Urothelium cell line (cell line): ENCODE measurements at regions not wholly inside any gene's neighbourhood (a gene's known extent, or its start where the extent isn't known, plus 50 kb on each side); places are given as distances from the start of the nearest gene placed in this dataset.

Source experiments
- DNase-seq: peaks from one replicate; pipeline ENCODE4 v3.0.0; 2011; ENCODE audit warnings: low spot score, mixed read lengths
- FAIRE-seq: peaks from 2 replicates; lab custom pipeline; 2011; peaks lifted over from hg19 to GRCh38; lab: Jason Lieb, UNC

DNA sequence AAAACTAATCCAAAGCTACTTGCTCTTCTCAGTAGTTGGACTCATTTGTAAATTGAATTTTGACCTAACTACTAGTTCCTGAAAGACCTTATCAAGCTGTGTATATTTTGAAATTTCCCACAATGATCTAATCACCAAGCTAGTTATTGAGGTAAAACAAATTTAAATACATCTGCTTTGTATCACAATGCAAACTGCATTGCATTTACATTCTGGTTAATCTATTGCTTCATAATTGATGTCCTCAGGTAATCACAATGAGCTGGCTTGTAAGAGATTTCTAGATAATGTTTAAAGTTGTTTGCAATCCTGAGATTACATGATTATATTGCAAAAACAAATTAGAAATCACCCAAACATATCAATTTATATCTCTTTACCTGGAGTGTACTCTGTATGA is 848.8 kb downstream of the HACE1 start:
- DNase-seq = no peak
- no peak for FAIRE-seq

DNA sequence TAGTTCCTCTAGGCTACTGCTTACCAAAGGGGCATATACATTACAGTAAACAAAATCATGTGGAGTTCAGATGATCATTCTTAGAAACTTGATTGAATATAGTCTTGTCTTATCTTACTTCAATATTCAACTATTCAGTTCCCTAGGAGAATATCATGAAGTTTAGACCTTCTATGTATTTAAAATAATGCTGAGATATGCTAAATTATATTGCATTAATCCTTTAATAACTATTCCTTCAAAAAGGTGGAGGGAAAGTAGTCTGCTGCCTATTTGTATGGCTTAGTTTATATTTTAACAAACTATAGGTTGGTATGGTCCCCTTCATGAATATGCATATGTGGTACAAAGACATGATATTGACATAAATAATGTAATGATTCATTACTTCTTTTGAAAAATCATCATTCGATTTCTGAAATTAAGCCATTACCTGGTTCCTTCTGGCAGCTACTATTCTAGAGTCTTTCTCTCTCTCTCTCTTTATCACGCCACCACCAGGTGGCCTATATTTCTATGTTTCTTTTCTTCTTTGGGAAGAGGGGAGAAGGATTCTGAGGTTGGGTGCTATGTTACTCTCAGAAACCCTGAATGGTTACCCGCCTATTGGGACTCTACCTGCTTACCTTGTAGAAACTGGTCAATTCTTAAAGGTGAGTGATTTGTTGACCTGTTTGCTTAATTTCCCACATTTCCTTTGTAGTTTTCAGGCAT is 855.8 kb downstream of the HACE1 start:
- no peak for DNase-seq
- no peak for FAIRE-seq

DNA sequence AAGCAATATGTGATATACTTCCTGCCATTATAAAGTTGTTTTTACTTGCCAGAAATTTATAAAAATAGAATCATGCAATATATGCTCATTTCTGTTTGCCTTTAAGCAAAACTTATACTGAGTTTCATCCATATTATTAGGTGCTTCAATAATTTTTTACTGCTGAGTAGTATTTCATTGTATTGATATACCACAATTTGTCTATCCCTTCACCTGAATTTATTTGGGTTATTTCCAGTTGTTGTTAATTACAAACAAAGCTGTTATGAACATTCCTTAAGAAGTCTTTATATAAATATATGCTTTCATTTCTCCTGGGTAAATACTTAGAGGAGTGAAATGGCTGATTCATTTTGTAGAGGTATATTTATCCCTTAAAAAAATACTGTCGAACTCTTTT is 864.1 kb downstream of the HACE1 start:
- FAIRE-seq (no peak), DNase-seq (no peak)

DNA sequence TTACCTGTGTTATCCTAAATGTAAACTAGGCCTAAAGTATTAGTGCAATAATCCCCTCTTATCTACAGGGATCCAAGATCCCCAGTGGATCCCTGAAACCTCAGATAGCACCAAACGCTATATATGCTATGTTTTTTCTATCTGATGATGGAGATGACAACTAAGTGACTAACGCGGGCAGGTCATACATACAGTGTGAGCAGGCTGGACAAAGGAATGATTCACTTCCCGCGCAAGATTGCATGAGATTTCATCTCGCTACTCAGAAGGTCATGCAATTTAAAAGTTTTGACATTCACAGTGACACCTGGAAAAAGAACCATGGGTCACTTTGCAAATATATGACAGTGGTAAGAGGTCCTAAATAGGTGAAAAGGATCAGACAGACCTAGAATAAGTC is 875.9 kb downstream of the HACE1 start:
- DNase-seq (no peak), FAIRE-seq (no peak)

DNA sequence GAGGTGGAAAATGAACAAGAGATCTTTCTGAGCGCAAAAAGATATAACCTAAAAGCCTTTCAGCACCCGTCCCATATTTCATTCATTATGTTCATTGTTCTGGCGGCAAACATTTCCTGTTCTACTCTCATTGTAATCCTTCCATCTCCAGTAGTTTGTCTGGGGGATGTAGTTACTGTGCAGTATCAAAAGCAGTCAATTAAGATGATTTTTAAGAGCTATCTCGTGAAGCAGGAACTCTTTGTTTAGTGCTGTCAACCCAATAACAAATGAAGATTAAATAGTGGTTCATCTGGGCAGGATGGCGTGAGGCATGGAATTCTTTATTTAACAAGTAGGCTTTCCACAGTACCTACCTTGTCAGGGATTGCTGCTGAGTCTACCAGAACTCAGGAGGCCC is 876.7 kb downstream of the HACE1 start:
- DNase-seq (no peak), FAIRE-seq (no peak)

DNA sequence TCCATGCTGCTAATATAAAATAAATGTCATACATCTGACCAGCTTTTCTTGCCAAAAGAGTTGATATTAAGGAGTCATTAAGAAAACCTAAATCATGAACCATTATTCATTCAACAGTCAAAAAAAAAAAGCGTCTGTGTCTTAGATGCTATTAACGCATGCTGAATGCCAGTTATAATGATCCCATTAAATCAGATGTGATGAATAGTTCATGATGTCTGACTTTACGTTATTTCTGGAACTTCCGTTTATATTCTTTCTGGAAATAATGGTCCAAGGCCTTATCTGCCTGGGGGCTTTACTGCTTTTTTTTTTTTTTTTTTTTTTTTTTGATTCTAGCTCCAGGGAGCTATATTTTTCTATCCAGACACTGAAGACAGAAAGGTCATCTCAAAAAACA is 877.1 kb downstream of the HACE1 start:
- DNase-seq (no peak), FAIRE-seq (no peak)

DNA sequence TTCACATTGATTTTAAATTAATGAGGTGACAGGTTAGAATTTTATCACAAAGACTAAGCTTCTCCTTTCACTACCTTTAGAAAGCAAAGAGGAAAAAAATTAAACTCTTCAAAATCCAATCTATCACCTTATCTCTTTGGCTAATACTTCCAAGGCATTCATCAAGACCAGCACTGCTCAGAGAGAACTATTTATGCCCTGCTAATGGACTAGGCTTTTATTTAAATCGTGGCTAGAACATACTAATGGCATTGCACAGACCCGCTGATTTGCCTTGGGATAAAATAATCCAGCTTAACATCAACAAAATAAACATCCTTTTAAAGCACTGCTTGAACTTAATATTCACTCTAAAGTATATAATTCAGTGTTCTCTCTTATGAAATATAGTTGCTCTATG is 880.4 kb downstream of the HACE1 start:
- DNase-seq (no peak), FAIRE-seq (no peak)

DNA sequence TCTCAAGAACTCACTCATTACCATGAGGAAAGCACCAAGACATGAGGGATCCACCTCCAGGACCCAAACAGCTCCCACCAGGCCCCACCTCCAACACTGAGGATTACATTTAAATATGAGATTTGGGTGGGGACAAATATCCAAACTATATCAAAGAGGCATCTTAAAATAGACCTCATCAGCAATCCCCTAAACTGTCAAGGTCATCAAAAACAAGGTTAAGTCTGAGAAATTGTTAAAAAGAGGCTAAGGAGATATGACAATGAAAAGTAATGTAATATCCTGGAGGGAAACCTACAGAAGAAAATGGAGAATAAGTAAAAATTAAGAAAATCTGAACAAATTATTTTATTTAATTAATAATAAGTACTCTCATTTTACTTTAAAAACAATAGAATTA is 922.3 kb downstream of the HACE1 start:
- DNase-seq (no peak), FAIRE-seq (no peak)

DNA sequence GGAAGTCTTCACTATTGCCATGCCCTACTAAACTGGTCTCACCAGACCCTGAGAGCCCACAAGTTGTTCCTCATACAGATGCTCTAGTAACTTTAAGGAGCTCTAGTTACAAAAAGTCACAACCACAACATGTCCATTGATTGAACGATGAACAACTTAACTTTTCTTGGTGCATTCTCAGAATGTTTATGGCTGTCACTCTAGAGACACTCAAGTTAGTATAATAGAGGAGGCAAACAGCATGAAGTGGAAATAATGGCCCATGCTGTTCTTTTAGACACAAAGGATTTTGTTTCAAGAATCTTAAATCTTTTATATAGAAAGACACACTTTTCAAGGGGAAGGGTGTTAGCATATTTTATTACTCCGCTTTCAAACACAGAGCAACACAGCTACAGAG is 934.4 kb downstream of the HACE1 start:
- DNase-seq (no peak), FAIRE-seq (no peak)

DNA sequence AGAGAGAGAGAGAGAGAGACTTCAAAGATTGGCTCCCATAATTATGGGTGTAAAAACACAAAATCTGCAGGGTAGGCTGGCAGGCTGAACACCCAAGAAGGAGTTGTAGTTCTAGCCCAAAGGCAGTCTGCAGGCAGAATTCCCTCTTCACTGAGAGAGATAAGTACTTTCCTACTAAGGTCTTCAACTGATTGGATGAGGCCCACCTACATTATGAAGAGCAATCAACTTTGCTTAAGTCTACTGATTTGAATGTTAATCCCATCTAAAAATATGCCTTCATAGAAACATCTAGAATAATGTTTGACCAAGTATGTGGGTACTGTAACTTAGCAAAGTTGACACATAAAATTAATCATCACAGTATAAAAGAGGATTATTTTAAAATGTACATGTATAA is 949.7 kb downstream of the HACE1 start:
- no peak for FAIRE-seq
- no peak for DNase-seq

DNA sequence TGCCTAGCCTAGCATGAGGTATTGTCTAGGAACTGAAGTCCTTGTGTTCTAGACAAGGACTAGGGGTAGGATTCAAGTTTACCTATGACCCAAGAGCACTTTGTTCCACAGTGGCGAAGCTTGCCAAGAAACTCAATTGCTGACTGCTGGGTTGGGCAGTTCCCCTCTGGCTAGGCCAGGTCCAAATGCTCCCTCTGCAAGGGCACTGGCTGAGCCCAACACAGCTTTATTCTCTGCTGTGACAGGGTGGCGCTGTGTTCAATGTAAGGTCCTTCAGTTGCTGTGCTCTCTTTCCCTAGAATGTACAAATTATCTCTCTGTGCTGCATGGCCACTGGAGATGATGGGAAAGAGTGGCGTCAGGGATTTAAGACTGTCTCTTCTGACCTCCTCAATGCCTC is 950.8 kb downstream of the HACE1 start:
- FAIRE-seq = no peak
- no peak for DNase-seq

DNA sequence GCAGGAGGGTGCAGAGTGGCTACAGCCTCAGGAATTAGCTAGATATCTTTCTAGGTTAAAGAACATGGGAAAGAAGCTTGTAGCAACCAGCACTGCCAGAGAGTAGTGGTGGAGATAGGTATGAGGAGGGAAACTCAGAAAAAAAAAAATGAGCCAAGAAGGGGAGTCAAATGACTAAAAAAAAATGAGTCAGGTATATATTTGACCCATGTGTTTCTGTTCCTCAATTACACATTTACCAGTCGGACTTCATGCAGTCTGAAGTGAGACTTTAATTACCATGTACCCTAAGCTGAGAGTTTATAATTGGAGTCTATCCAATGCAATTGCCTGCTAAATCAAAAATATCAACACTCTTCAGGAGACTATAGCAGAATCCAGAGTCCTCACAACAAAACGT is 964.6 kb downstream of the HACE1 start:
- DNase-seq = no peak
- no peak for FAIRE-seq

DNA sequence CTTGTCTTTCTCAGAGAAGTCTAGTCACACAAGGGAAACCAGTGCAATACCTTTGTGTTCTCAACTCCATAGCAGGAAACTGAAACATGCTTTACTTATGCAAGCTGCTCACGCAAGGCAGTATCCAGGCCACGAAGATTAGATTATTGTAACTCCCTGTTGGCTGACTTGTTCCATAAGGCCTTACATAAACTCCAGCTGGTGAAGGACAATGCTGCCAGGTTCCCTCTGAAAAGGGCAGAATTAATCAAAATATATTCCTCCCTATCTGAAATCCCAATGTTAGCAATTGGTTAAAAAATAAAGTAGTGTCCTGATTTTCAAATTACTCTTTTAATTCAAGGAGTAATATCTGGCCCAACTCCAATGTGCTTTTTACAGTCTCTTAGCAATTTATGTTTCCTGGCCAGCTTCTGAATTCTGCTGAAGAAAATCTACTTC is 966.6 kb downstream of the HACE1 start:
- FAIRE-seq = no peak
- DNase-seq = no peak

DNA sequence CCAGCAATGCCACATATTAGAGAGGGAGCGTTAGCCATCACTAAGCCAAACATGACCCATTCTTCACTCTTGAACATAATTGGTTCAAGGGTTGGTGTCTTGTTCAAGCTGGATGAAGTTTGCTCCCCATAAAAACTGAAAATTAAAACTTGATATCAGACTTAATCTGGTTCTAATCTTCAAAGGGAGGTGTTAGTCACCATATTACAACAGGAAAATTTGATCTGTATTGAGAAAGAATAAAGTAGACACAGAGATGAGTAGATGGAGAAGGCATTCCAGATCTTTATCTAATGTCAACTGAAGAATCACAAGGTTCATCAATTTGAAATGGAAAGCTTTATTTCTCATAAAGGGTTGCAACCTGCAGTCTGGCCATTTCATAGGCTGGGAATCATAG is 972.8 kb downstream of the HACE1 start:
- FAIRE-seq (no peak), DNase-seq (no peak)

DNA sequence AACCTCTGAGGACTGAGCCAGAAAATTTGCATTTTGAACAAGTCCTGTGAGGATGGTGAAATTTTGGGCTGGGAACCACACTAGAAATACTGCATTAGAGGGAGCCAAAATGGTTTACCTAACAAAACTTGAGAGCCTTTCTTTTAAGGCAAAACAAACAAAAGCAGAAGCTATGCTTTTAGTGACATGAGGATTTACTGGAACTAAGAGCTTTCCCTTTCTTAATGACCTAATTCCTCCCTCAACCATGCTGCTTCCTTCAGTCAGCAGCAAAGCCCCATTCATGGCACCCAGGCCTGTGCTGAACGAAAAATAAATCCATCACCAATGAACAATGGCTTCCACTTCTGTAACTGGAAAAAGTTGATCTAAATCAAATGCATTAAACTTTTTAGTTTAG is 974.3 kb downstream of the HACE1 start:
- DNase-seq (no peak), FAIRE-seq (no peak)

DNA sequence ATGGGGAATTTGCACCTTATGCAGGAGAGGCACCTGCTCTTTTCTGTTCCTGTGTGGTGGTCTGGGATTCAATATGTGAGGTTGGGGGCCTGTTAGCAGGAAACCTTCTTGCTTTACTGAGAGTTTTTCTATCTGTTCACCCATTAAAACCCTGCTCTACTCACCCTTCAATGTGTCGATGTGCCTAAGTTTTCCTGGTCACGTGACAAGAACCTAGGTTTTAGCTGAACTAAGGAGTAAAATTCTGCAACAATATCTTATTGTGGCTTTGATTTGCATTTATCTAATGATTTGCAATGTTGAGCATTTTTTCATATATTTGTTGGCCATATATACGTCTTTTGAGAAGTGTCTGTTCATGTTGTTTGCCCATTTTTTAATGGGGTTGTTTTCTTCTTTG is 979.9 kb downstream of the HACE1 start:
- FAIRE-seq = no peak
- DNase-seq = no peak

DNA sequence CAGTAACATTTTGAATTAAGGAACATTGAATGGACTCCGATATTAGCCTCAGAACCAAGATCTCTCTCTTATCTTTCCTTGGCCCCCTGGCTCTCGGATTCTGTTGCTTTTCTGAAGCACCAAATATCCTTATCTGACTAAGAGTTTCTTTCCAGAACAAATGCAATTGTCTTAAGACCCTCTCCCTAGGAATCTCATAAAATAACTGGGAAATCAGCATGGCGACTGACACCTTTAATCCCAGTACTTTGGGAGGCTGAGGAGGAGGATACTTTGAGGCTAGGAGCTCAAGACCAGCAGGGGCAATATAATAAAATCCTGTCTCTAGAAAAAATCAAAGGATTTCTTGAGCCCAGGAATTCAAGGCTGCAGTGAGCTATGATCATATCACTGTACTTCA is 984.5 kb downstream of the HACE1 start:
- FAIRE-seq (no peak), DNase-seq (no peak)

DNA sequence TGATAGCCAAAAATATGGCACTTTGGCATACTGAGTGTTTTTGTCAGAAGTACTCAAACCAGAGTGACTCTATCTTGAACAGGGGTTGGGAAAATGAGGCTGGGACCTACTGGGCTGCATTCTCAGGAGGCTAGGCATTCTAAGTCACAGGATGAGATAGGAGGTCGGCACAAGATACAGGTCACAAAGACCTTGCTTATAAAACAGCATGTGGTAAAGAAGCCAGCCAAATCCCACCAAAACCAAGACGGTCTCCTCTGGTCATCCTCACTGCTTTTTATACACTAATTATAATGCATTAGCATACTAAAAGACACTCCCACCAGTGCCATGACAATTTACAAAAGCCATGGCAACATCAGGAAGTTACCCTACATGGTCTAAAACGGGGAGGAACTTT is 985.1 kb downstream of the HACE1 start:
- DNase-seq = no peak
- FAIRE-seq = no peak

DNA sequence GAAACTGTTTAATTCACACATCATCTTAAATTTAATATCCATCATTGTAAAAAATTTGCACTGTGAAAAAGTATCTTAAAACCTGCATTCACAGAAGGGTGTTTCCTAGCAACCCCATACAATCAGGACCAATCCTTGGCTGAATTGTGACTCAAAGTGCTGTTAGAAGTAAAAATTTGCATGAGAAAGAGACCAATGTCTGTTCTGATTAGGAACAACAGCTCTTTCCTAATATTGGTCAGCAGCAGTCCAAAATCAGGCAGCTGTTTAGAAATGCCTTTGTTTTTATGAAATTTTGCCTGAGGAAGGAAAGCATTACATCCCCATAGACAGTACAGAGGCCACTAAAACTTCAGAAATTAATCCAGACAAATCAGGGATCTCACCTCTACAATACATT is 987.0 kb downstream of the HACE1 start:
- FAIRE-seq = no peak
- no peak for DNase-seq

DNA sequence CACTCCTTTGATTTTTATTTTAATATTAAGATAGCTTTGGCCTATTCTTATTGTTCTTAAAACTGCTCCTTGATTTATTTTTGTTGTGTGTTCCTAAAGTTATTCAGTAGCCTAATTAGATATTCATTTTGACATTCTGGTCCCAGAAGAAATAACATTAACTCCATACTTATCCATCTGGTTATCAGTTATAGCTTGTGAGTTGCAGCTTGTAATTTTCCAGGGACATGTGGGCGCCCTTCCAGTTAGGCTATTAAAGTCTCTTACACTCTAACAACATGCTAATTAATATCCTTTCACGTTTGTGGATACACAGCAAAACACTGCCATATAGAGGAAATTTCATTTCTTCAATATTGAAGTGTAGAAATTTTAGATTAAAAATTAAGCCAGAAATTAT is 987.5 kb downstream of the HACE1 start:
- FAIRE-seq (no peak), DNase-seq (no peak)

DNA sequence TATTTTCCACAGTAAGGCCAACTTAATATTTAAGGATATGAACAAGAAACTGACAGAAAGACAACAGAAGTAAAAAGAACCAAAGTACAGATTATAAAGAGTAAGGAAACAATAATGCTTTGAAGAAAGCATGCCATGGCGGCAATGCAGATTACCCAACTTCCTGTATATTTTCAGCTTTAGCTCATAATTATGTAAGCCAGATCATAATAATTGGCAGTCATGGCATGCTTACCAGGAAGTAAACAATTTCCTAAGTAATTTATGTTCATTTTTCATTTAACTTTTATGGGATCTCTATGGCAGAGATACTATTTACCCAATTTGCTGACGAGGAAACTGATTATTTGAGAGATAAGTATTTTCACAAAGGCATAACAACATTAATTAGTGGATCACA is 988.7 kb downstream of the HACE1 start:
- DNase-seq (no peak), FAIRE-seq (no peak)

DNA sequence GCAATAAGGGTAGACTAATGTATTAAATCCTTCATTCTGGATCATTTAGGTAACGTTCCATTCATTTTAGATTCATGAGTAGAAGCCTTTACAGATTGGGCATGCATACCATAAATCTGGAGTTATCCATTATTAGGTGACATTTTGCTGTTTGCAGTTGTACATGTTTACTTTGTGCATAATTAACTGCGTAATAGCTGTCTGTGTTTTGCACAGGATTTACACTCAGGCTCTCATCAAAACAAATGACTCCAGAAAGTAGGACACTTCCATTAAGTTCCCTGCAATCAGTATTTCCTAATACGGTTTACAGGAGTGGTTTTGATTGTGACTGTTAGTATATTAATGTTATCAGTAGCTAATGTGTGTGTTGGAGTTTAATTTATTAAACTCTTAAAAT is 997.4 kb downstream of the HACE1 start:
- no peak for FAIRE-seq
- DNase-seq = no peak

DNA sequence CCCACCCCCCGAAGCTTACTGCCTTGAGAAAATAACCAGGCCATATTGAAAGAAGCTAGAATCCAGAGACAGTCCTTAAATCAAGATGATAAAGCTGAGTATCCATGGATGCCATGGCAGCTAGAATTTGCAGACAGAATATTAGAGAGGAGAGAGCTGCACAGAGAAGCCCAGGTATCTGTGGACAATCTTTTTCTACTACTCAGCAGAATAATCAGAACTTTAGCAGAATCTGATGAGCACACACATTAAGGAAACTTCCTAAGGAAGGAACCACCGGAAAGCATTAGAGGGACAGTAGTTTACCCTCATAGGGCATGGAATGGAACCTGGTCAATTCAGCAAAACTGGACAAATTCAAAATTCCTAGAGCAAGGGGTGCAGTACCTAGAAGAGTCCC is 1001.7 kb downstream of the HACE1 start:
- FAIRE-seq = no peak

More for the DNA sequence above, 1001.7 kb downstream of the HACE1 start:
- no peak for DNase-seq
